Glomerular endothelial cell (primary cell): ENCODE measurements at regions not wholly inside any gene's neighbourhood (a gene's known extent, or its start where the extent isn't known, plus 50 kb on each side); places are given as distances from the start of the nearest gene placed in this dataset.

Source experiments
- DNase-seq: peaks from one replicate; pipeline ENCODE4 v3.0.0-alpha.2; 2011; ENCODE audit warnings: low read depth, low spot score; ENCODE audit errors: extremely low read depth

DNA sequence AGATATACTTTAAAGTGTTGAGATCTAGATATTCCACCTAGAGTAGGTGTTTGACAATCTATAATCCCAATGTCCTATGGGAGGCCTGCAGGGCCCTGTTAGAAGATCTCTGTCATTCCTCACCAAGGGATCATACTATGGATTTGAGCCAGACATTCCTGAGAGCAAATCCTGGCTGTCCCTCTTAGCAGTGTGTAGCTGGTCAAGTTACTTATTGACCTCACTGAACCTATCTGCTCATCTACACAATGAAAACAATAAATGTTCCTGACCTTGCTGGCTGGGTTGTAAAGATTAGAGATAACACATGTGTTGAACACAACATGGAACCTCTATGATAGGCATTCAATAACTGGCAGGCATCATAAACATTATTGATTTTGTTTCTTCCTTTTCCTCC lies 265.6 kb upstream of the ATP11B start:
- no peak for DNase-seq

DNA sequence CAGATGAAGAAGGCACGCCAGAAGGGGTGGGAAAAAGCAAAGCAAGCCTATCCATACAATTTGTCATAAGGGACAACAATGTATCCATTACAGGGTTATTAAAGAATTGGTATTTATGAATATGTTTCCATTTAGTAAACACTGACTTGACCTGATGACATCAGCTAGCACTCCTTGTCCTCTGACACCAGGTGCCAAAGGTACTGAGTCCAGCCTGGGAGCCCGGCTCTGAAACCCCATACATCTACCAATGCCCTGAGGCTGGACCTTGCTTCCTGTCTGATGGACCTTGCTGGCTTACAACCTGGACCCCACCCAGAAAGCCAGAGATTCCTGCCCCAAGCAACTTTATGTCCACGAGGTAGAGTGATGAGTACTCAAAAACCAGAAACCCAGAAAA lies 263.0 kb upstream of the ATP11B start:
- DNase-seq, result no peak

DNA sequence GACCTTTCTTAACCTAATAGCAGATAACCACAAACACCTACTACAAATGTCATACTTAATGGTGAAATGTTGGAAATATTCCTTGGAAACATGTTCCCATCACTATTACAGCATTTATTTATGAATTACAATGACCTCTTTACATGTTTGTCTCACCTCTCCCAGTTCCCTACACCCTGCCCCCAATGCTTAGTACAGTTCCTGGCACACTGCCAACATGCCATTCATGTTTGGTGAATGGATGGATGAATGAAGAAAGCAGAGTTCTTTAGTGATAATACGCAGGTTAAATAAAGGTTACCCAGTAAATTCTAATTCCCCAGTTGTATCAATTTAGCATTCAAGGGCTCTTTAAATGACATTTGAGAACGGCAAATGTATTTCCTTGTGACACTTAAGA lies 259.9 kb upstream of the ATP11B start:
- no peak for DNase-seq

DNA sequence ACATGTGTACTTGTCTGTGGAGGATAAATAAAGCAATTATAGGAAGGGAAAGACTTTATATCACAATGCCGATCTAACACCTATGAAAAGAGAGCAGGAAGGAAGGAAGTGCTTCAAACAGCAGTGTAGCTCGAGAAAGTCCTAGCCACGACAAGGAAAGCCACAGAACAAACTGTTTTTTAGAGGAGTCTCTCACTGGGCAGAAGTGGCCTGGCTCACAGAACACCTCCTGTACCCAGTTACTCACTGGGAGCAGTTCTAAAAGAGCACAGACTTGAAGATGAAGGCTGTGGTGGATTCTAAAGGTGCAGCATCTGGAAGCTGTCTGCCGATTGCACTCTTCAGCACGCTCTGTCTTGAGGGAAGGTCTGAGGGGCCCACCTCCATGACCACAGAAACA lies 248.8 kb upstream of the ATP11B start:
- DNase-seq, result no peak

DNA sequence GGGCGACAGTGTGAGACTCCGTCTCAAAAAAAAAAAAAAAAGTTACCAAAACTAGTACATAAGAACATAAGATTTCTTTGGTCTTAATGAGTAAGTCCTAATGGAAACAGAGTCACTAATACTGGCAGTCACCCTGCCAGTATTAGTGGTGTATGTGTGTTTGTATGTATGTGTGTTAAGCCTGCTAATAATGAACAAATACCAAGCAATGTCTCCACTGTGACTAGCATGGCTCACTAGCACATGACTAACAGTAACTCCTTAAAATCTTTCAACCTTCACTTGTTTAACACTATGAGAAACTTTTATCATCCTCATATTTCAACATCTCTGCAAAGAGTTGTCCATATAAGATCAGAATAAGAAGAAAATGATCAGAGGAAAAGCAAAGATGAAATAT lies 231.0 kb upstream of the ATP11B start:
- DNase-seq, result no peak

DNA sequence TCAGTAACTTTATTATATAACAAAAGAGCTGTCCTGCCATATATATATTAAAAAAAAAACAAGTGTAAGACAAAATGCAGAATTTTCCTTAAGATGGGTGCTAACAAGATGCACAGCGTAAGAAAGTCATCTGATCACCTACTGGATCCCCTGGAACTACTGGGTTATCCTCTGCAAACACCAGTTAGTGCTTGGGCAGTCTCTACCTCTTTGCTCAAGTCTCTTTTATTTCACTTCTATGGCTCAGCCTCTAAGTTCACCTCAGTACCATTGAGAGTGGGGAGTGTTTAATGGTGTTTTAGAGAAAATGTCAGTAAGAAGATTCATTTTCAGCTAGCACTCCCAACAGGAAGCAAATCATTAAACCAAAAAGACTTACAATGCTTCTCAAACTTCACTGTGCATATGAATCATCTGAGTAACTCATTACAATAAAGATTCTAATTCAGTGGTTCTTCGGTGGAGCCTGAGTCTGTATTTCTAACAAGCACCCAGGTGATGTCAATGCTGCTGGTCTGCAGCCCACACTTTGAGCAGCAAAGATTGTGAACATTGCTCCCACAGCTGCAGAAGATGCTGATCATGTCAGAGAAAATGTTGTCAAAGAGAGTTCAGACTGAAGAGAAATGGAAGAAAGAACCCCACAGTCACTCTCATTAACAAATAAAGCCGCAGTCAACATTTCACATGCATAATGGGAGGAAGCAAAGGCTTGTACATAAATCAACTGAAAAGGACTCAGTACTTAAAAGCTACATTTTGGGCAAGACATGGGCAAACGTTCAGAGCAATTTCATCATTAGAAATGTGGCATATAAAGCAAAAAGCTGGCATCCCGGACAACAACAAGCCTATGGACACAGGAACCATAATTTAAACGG lies 227.1 kb upstream of the ATP11B start:
- DNase-seq, result no peak

DNA sequence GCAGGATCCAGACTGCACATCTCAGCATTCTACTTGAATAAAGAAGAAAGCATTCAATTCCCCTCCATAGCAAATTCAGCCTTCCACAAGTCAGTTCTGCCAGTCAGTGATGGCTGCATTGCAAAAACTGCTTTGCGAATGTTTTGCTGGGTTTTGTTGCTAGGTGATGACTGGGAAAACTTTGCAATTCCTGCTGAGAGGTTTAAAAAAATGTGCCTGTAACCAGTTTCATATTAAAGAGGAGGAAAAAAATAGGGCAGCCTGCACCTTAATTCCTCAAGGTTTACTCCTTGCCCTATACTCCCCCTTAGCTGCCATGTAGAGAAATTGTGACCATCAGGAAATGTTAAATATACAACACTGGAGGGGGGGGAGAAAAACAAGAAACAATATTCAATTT lies 225.6 kb upstream of the ATP11B start:
- DNase-seq, result no peak

DNA sequence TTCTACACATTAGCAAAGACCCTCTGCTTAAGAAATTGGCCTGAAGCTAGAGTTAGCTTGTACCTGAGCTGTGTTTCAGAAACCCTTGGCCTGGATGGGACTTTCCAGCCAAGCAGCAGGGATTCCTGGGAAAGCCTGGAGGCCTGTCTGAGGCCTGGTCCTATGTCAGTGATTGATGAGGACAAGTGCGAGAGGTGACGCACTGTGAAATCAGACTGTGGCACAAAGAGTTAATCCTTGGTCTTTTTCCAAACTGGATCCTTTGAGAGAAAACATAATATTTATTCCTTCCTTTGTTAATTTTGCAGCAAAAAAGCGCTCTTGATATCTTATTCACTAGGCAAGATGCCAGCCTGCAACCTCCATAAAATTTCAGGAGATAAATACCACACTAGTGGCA lies 225.0 kb upstream of the ATP11B start:
- DNase-seq, result no peak

DNA sequence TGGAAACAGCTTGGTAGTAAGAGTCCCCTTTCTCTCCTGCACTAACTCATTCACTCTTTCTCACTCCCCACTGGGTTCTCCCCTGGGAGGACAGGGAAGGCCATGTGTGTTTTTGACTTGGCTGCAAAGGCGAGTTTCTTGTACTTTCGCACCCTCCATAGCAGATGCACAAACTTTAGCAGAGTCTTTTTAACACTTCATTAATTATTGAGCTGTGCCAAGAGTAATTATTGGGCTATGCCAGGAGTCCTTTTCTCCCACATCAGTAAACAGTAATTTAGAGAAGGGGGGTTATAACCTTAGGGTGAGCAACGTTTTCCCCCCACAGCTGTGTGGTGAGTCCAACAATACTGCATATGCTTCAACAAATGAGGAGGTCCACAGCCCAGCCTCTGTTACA lies 224.4 kb upstream of the ATP11B start:
- DNase-seq, result no peak

DNA sequence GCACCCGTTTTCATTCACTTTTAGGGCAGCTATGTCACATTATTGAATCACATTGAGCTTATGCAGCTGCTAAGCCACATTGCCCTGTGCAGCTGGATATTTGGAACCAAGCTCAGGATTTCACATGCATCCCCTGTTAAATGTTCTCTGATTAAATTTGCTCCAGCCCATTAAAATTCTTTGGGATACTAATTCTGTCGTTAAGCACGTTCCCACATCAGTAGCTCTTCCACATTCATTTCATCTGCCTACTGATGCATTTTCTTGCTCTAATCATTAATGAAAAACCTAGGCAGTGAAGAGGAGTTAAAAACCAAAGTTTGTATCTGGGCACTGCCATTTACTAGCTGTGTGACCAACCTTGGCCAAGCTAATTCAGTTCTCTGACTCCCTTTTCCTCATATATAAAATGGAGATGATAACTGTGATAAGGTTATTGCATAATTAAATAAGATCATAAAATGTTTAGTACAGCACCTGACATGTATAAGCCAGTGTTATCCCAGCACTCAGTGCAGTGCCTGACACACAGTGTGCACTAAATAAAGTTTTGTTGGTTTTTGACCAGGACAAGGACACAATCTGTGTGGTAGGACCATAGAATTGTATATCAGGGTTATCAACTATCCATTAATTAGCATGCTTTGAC lies 222.2 kb upstream of the ATP11B start:
- no peak for DNase-seq

DNA sequence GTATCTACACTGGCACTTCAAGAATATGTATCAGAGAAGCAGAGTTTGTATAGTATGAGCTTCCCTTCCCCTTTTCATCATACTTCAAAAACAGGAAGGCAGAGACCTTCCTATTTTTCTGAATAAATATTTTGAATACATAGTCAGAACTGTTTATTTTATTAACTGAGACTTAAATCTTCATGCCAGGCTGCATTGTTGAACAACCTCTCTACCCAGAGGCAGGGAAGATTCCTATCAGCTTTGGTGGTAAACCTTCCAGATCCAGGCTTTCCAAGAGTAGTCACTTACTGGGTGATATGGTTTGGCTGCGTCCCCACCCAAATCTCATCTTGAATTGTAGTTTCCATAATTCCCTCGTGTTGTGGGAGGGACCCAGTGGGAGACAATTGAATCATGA lies 217.4 kb upstream of the ATP11B start:
- DNase-seq, result no peak

DNA sequence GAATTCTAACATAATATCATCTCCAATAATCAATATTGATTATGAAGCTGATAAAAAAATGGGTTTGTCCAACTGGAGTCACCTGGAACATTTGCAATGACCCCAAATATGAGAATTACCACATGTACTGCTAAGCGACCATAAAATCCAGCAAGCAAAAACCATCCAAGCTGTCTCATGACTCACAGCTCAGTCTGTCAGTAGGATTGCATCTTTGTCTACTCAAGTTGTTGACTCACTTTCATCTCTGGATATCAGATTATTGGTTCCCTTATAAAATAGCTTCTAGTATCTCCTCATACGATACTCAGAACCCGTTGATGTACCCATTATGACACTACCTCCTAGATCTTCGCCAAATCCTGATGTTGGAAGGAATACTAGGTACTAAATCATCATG lies 209.8 kb upstream of the ATP11B start:
- no peak for DNase-seq

DNA sequence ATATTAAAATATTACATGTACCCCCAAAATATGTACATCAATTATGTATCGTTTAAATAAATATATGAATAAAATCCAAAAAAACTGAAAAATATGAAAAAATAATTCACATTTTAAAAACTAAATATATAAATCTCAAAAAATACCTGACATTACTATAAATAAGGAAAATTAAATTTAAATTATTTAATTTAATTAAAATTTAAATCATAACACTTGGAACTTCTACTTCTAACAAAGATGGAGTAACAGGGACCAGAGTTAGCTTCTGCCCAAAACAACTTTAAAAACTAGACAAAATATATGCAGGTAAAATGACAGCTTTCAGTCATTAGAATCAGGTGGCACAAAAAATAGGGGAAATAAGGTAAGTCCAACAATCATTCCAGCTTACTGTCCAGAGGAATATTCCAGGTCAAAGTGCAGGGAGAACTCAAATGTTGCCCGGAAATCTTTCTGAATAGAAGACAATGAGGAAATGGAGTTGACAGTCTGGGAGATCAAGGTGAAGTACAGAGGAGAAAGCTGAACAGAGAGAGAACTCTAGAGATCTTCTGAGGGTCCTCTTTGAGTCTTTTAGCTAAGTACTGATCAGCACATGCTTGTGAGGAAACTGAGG lies 207.7 kb upstream of the ATP11B start:
- no peak for DNase-seq

DNA sequence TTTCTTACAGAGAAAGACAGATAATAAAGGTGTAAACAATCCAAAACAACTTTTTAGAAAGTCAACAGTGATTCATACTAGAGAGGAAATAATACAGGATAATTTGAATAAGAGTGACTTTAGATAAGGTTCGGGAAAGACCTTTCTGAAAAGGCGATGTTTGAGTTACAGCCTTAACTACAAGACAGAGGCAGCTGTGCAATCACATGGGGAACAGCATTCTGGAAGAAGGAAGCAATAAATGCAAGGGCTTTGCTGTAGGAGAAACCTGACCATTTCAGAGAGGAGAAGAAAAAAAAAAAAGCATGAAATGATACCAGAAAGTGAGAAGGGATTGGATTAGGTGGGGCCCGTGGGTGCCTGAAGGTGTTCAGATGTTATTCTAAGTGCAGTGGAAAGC lies 200.6 kb upstream of the ATP11B start:
- DNase-seq, result no peak

DNA sequence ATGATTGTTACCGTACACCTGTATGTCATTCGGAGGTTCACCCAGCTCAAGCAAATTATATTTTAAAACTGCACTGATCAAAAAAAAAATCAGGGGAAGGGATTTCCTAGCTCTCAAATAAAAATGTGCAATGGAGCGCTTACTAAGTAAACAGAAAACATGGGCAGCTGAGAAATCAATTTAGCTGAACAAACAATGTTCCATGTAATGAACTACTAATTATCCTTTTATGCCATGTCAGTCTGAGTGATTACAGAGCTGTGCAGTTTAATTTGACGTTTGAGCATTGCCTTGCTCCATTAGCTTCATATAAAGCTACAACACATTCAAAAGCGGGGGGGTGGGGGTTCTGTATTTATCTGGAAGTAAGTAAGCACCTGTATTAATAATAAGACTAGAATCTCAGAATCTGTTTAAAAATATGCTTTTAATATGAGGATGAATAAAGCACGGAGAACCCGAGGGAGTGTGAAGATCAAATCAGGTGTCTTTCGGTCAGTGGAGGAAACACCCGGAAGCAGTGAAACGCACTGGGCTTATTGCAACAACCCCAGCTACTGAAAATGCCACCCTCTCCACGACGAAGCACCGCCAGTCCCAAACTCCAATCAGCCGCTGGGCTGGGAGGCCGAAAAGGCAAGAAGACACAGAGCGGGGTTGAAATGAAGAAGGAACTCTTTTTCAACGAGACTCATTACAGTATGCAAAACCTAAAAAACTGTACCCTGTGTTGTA lies 196.5 kb upstream of the ATP11B start:
- no peak for DNase-seq

DNA sequence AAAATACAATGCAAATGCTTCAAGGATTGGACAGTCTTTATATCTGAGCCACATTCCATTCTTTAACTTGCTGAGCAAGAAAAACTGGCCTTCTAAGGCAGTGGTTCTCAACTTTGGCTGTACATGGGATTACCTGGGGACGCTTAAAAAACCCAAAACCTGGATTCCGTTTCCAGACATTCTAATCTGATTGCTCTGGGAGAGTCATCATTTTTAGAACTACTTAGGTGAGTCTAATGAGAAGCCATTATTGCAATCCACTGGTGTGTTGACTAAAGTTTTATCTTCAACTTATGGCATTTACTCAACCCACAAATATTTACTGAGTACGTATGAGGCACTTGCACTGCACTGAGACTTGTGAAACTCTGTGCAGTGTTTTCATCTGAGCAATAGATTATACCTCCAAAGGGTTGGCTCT lies 195.7 kb upstream of the ATP11B start:
- DNase-seq, result no peak

DNA sequence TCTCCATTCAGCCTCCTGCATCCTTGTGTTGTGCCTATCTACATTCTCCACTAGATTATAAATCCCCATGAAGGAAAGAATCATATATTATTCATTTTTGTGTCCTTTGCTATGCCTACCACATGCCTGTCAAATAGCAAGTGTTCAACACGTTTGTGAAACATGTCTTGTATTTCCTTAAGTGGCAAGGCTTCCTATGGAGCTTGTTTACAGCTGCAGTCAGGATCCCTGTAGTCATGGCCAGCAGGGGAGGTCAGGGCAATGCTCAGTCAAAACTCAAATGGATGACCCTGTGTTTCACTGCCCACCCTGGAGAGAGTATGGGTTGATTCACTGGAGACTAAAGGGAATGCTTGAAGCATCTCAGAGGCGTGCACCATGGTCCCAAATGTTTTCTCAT lies 191.7 kb upstream of the ATP11B start:
- DNase-seq, result no peak

DNA sequence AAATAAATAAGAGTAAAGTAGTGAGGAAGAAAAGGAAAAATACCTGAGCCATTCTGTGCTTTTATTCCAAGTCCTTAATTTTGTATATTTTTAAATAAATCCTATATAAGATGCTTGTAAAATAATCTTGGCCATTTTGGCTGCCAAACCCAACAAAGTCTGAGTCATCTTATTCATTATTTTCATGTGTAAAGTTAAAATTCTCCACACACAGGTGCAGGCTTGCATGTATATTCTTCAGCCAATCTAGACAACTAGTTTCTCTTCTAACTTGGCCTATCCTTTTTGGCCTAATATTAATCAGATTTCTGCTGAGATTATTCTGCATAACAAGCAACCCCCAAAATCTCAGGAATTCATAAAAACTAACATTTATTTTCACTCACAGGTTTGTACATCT lies 189.8 kb upstream of the ATP11B start:
- no peak for DNase-seq

DNA sequence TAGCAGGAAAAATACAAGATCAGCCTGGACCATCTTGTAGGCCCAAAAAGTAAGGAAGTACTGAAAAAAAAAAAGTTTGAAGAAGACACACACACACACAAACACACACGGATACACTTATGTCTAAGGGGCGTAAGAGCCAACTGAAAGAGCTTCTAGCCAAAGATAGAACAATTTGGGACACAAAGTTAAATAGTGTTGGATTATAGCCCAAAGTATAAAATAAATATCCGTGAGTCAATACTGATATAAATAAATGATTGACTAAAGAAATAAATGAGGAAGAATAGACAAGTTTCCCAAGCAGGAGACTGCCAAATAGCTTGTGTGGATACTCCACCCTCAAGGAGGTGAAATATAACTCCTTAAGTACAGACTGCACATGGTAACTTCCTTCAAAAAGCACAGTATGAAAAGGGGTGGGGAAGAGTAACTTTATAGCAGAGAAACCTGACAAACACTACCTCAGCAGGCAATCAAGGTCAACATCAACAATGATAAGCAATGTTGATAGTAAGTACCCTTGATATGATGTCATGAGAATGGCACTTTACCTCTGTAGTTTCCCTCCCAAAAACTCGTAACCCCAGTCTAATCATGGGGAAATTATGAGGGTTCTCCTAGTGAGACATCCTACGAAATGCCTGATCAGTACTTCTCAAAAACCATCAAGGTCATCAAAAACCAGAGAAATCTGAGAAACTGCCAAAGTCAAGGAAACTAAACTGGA lies 187.3 kb upstream of the ATP11B start:
- DNase-seq, result no peak

DNA sequence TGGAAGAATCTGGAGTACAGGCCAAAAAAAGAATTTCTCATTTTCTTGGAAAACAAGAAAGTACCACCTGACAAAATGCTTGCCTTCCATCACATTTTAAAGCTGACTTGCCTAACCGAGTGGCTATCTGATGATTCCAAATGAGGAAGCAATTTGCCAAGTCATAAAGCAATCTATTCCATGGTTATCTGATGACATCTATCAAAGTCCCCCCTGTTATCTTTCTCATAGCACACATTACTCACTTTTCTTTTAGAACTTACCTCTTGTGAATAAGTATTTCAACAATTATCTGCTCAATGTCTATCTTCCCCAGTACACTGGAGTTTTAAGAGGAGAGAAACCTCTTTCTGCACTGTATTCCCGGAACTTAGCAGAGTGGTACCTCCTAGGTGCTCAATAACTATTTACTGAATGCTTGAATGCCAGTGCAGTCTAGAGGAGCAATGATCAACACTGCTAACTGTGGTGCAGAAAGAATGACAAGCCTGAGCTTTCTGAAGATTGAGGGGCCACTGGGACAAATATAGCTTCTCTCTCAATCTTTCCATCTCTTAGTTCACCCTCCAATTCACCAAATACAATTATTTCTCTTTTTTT lies 186.3 kb upstream of the ATP11B start:
- DNase-seq, result no peak
